ENCODE measurements at regions not wholly inside any gene's neighbourhood (a gene's known extent, or its start where the extent isn't known, plus 50 kb on each side); places are given as distances from the start of the nearest gene placed in this dataset.

GRCh38 chr7:21172800-21173199 is 255.1 kb upstream of the SP4 start:
- POLR2A ChIA-PET = no interaction called here
- TF ChIP-seq AEBP2 (tag by site-specific recombination; IDR thresholded peaks at IDR 0.05; ENCODE audit: borderline replicate concordance) = no peak
- no peak for TF ChIP-seq ZNF10 (tag by site-specific recombination; IDR thresholded peaks at IDR 0.05)
- TF ChIP-seq ZNF426 (tag by site-specific recombination; IDR thresholded peaks at IDR 0.05) = no peak
- Histone ChIP-seq H3K36me3 (ENCODE audit: control insufficient read depth in 2 of 2, insufficient read depth in 1 of 2, low read length in 2 of 2) (no peaks in the 10 kb centered on the region), H3K4me1 (ENCODE audit: control insufficient read depth, insufficient read depth, low read length) (no peaks in the 10 kb centered on the region), H3K4me3 (ENCODE audit: low read depth, low read length) (no peak overlapping the region), H3K27ac (ENCODE audit: extremely low read depth, low read depth, low read length) (no peak overlapping the region), H3K9me3 (ENCODE audit: control insufficient read depth, insufficient read depth, low read depth, low read length) (no peaks in the 10 kb centered on the region)
- CTCF ChIA-PET = interaction anchor here (0.7 kb wide), 1 partner anchor 419 kb away, joined by 5 read pairs; no protein-coding TSS in a partner anchor

GRCh38 chr7:21173436-21173835 is 254.4 kb upstream of the SP4 start:
- TF ChIP-seq ZSCAN23 (tag by site-specific recombination; IDR thresholded peaks at IDR 0.05) (no peak), ZNF785 (tag by site-specific recombination; IDR thresholded peaks at IDR 0.05) (no peak), AEBP2 (tag by site-specific recombination; IDR thresholded peaks at IDR 0.05; ENCODE audit: borderline replicate concordance) (no peak), KLF9 (tag by site-specific recombination; IDR thresholded peaks at IDR 0.05; ENCODE audit: low read depth) (no peak), ZNF114 (tag by site-specific recombination; IDR thresholded peaks at IDR 0.05) (no peak), ZBTB44 (tag by site-specific recombination; IDR thresholded peaks at IDR 0.05) (no peak), ZNF658 (tag by site-specific recombination; IDR thresholded peaks at IDR 0.05) (no peak), ZNF664 (tag by site-specific recombination; IDR thresholded peaks at IDR 0.05) (no peak), ZNF433 (tag by site-specific recombination; IDR thresholded peaks at IDR 0.05; ENCODE audit: low read depth) (no peak), ZNF76 (tag by site-specific recombination; IDR thresholded peaks at IDR 0.05; ENCODE audit: borderline replicate concordance, low read depth) (no peak), ZNF692 (tag by site-specific recombination; IDR thresholded peaks at IDR 0.05) (no peak), ZNF549 (tag by site-specific recombination; IDR thresholded peaks at IDR 0.05) (no peak), ZNF624 (tag by site-specific recombination; IDR thresholded peaks at IDR 0.05) (no peak), HOXD13 (CRISPR knock-in tag; IDR thresholded peaks at IDR 0.05; ENCODE audit: borderline replicate concordance) (no peak), FEZF1 (tag by site-specific recombination; IDR thresholded peaks at IDR 0.05) (no peak), ZNF48 (tag by site-specific recombination; IDR thresholded peaks at IDR 0.05) (no peak), PRDM4 (tag by site-specific recombination; IDR thresholded peaks at IDR 0.05) (no peak), REST (tag by site-specific recombination; IDR thresholded peaks at IDR 0.05) (no peak), ZNF394 (tag by site-specific recombination; IDR thresholded peaks at IDR 0.05; ENCODE audit: borderline replicate concordance) (no peak), ZNF174 (tag by site-specific recombination; IDR thresholded peaks at IDR 0.05) (no peak)
- ChIA-PET POLR2A (no interaction called here), CTCF (no interaction called here)
- no peaks in the 10 kb centered on the region for H3K9me3 ChIP-seq (ENCODE audit: control insufficient read depth, insufficient read depth, low read depth, low read length)
- H3K27ac ChIP-seq (ENCODE audit: extremely low read depth, low read depth, low read length) = no peak overlapping the region
- H3K36me3 ChIP-seq (ENCODE audit: control insufficient read depth in 2 of 2, insufficient read depth in 1 of 2, low read length in 2 of 2) = no peaks in the 10 kb centered on the region
- no peaks in the 10 kb centered on the region for H3K4me1 ChIP-seq (ENCODE audit: control insufficient read depth, insufficient read depth, low read length)
- no peak overlapping the region for H3K4me3 ChIP-seq (ENCODE audit: low read depth, low read length)

Data from HEK293 (cell line).